Esophagus squamous epithelium (tissue), 5 donors: ENCODE measurements at regions not wholly inside any gene's neighbourhood (a gene's known extent, or its start where the extent isn't known, plus 50 kb on each side); places are given as distances from the start of the nearest gene placed in this dataset.

Experiments
- DNase-seq: peaks from one replicate; lab custom pipeline; 2025; lab: John Stamatoyannopoulos, UW
- H3K27ac ChIP-seq, 4 donors: fragments of 200-600 bp; sonication (generic); one replicate each; pipeline ENCODE4 v1.5.1; 2016 to 2019; ENCODE audit warnings: mild to moderate bottlenecking in 1 of 4
- H3K27me3 ChIP-seq, 4 donors: fragments of 200-600 bp; sonication (generic); 1 replicate in 3 of 4; 2 replicates in 1 of 4; pipeline versions ENCODE4 v1.5.1 to v1.6.0; 2017 to 2021; ENCODE audit warnings: antibody characterized with exemption in 1 of 4
- H3K36me3 ChIP-seq, 3 donors: fragments of 200-600 bp; sonication (generic); one replicate each; pipeline ENCODE4 v1.5.1; 2016 to 2019
- H3K4me1 ChIP-seq, 3 donors: fragments of 200-600 bp; sonication (generic); one replicate each; pipeline ENCODE4 v1.5.1; 2017 to 2019
- H3K4me3 ChIP-seq, 4 donors: fragments of 200-600 bp; sonication (generic); 1 replicate in 3 of 4; 2 replicates in 1 of 4; pipeline ENCODE4 v1.5.1; 2016 to 2019; ENCODE audit warnings: mild to moderate bottlenecking in 2 of 4, moderate library complexity in 1 of 4
- H3K9me3 ChIP-seq, 3 donors: fragments of 200-600 bp; sonication (generic); one replicate each; pipeline ENCODE4 v1.5.1; 2016 to 2019
- CTCF ChIP-seq, 6 experiments: fragments of 450-650 bp in 4 of 6; fragments of 200-600 bp in 2 of 6; sonication (generic) in 2 of 6; IDR thresholded peaks; one replicate each; pipeline ENCODE4 v1.5.1; 2016 to 2019; ENCODE audit warnings: antibody characterized with exemption in 6 of 6, mild to moderate bottlenecking in 4 of 6, moderate library complexity in 4 of 6
- POLR2A ChIP-seq, 4 donors: fragments of 450-650 bp; IDR thresholded peaks; one replicate each; pipeline ENCODE4 v1.6.1; 2017; ENCODE audit warnings: antibody characterized with exemption in 4 of 4, mild to moderate bottlenecking in 4 of 4, moderate library complexity in 3 of 4
- WGBS, 2 donors: methylation state at CpG; one replicate each; pipeline ENCODE4 v1.1.5; 2018; 5-methylcytosine and 5-hydroxymethylcytosine counted together
- intact Hi-C: fragments of 100-400 bp; cut with DNase I; formaldehyde crosslinking; loops from one replicate; pipeline ENCODE4 v1.15.0; 2022
- donor health status: DM: yes; HTN: yes; CAD: no.

- H3K27me3 ChIP-seq: no peaks in the 10 kb centered on the region
- no peak for TF ChIP-seq POLR2A (IDR thresholded peaks at IDR 0.05)
- no peaks in the 10 kb centered on the region for H3K4me1 ChIP-seq
- no peaks in the 10 kb centered on the region for H3K36me3 ChIP-seq
- WGBS, 2 donors: 85 to 88% methylated on average over 7 of the region's 7 CpGs
- H3K4me3 ChIP-seq: no peak overlapping the region
- H3K9me3 ChIP-seq: no peaks in the 10 kb centered on the region
- H3K27ac ChIP-seq: no peak overlapping the region
- DNase-seq: no peak
- intact Hi-C loops: no loop called here
These were observed 414.0 kb upstream of the RBFOX1 start for GRCh38 chr16:6918646-6919045.

DNA sequence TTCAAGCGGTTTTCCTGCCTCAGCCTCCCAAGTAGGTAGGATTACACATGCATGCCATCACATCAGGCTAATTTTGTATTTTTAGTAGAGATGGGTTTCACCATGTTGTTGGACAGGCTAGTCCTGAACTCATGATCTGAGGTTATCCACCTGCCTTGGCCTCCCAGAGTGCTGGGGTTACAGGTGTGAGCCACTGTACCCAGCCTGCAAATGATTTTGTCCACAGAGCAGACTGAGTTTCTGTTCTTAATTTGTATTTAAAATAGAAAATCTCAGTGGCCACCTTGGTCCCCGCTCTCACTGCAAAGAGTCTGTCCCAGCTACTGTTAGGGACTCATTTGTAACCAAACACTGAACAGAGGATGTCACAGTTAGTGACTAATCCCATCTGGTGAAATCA, 415.7 kb upstream of the RBFOX1 start:
- Histone ChIP-seq H3K4me3 (no peak overlapping the region), H3K27me3 (no peaks in the 10 kb centered on the region), H3K27ac (no peak overlapping the region), H3K4me1 (no peaks in the 10 kb centered on the region), H3K9me3 (no peaks in the 10 kb centered on the region), H3K36me3 (no peaks in the 10 kb centered on the region)
- no peak for TF ChIP-seq CTCF (IDR thresholded peaks at IDR 0.05)
- no peak for TF ChIP-seq POLR2A (IDR thresholded peaks at IDR 0.05)
- no peak for DNase-seq
- WGBS, 2 donors: 88% methylated on average over 1 to 2 of the region's 2 CpGs
- intact Hi-C loops: no loop called here

GRCh38 chr16:6913566-6913965, 419.1 kb upstream of the RBFOX1 start:
- 81 to 93% methylated on average over 2 to 3 of the region's 5 CpGs for WGBS, 2 donors

GRCh38 chr16:6910301-6910700, 422.3 kb upstream of the RBFOX1 start:
- no peaks in the 10 kb centered on the region for H3K27me3 ChIP-seq
- DNase-seq: no peak
- H3K4me1 ChIP-seq: no peaks in the 10 kb centered on the region
- no peak overlapping the region for H3K27ac ChIP-seq
- 26 to 65% methylated on average over 3 to 4 of the region's 5 CpGs for WGBS, 2 donors
- intact Hi-C loops: no loop called here
- no peaks in the 10 kb centered on the region for H3K36me3 ChIP-seq
- H3K4me3 ChIP-seq: no peak overlapping the region
- no peaks in the 10 kb centered on the region for H3K9me3 ChIP-seq
- TF ChIP-seq POLR2A (IDR thresholded peaks at IDR 0.05) (no peak), CTCF (IDR thresholded peaks at IDR 0.05) (no peak)

More at GRCh38 chr16:6913566-6913965, 419.1 kb upstream of the RBFOX1 start:
- no peaks in the 10 kb centered on the region for H3K4me1 ChIP-seq
- intact Hi-C loops: no loop called here
- H3K27me3 ChIP-seq: no peaks in the 10 kb centered on the region
- TF ChIP-seq POLR2A (IDR thresholded peaks at IDR 0.05): no peak
- TF ChIP-seq CTCF (IDR thresholded peaks at IDR 0.05): no peak
- H3K9me3 ChIP-seq: no peaks in the 10 kb centered on the region
- DNase-seq: no peak
- H3K36me3 ChIP-seq: no peaks in the 10 kb centered on the region
- H3K4me3 ChIP-seq: no peak overlapping the region
- H3K27ac ChIP-seq: no peak overlapping the region

GRCh38 chr16:6905601-6906000, 427.0 kb upstream of the RBFOX1 start:
- WGBS, 2 donors: 29 to 36% methylated on average over 3 of the region's 3 CpGs
- DNase-seq: no peak

More at GRCh38 chr16:6905601-6906000, 427.0 kb upstream of the RBFOX1 start:
- no peaks in the 10 kb centered on the region for H3K4me1 ChIP-seq
- H3K36me3 ChIP-seq: no peaks in the 10 kb centered on the region
- H3K9me3 ChIP-seq: no peaks in the 10 kb centered on the region
- H3K27ac ChIP-seq: no peak overlapping the region
- H3K4me3 ChIP-seq: no peak overlapping the region
- intact Hi-C loops: no loop called here
- TF ChIP-seq POLR2A (IDR thresholded peaks at IDR 0.05): no peak
- no peak for TF ChIP-seq CTCF (IDR thresholded peaks at IDR 0.05)
- no peaks in the 10 kb centered on the region for H3K27me3 ChIP-seq
